ENCODE measurements at regions not wholly inside any gene's neighbourhood (a gene's known extent, or its start where the extent isn't known, plus 50 kb on each side); places are given as distances from the start of the nearest gene placed in this dataset.

- TF ChIP-seq CTCF (IDR thresholded peaks at IDR 0.05; ENCODE audit: control extremely low read depth in 1 of 3, insufficient read depth in 1 of 3, low read depth in 1 of 3, low read length in 3 of 3) (no peak), CEBPB (IDR thresholded peaks at IDR 0.05; ENCODE audit: low read depth, low read length) (no peak), SP2 (IDR thresholded peaks at IDR 0.05; ENCODE audit: low read length) (no peak), TAF1 (IDR thresholded peaks at IDR 0.05; ENCODE audit: low read depth, low read length) (no peak)
These were observed 208.9 kb upstream of the TLE3 start for GRCh38 chr15:70306582-70306981.

All from H1 (cell line).